ENCODE measurements at regions not wholly inside any gene's neighbourhood (a gene's known extent, or its start where the extent isn't known, plus 50 kb on each side); places are given as distances from the start of the nearest gene placed in this dataset.

- TF ChIP-seq, protein P1, sequence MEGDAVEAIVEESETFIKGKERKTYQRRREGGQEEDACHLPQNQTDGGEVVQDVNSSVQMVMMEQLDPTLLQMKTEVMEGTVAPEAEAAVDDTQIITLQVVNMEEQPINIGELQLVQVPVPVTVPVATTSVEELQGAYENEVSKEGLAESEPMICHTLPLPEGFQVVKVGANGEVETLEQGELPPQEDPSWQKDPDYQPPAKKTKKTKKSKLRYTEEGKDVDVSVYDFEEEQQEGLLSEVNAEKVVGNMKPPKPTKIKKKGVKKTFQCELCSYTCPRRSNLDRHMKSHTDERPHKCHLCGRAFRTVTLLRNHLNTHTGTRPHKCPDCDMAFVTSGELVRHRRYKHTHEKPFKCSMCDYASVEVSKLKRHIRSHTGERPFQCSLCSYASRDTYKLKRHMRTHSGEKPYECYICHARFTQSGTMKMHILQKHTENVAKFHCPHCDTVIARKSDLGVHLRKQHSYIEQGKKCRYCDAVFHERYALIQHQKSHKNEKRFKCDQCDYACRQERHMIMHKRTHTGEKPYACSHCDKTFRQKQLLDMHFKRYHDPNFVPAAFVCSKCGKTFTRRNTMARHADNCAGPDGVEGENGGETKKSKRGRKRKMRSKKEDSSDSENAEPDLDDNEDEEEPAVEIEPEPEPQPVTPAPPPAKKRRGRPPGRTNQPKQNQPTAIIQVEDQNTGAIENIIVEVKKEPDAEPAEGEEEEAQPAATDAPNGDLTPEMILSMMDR (IDR thresholded peaks at IDR 0.05), result no peak
- TF ChIP-seq POLR2A (IDR thresholded peaks at IDR 0.05), result no peak
- intact Hi-C loops (cut with DNase I; ENCODE audit: low total_unique reads), result no loop called here
- WGBS, 2 donors, result 88 to 92% methylated on average over 3 of the region's 3 CpGs
Observed at GRCh38 chr21:29396951-29397455, 98.3 kb downstream of the BACH1 start.

GRCh38 chr21:29403301-29403700 lies 104.6 kb downstream of the BACH1 start:
- TF ChIP-seq, protein P1 (IDR thresholded peaks at IDR 0.05), result no peak
- no peak for TF ChIP-seq POLR2A (IDR thresholded peaks at IDR 0.05)
- intact Hi-C loops (cut with DNase I; ENCODE audit: low total_unique reads), result no loop called here
- no peak for DNase-seq (ENCODE audit: low spot score in 2 of 2)
- H3K4me3 ChIP-seq (ENCODE audit: low read depth, poor library complexity, severe bottlenecking), result no peak overlapping the region

More at GRCh38 chr21:29396951-29397455, 98.3 kb downstream of the BACH1 start:
- no peak for DNase-seq (ENCODE audit: low spot score in 2 of 2)
- no peak overlapping the region for H3K4me3 ChIP-seq (ENCODE audit: low read depth, poor library complexity, severe bottlenecking)

GRCh38 chr21:29403922-29404538 lies 105.3 kb downstream of the BACH1 start:
- WGBS, 2 donors, result 70 to 76% methylated on average over 4 of the region's 4 CpGs
- intact Hi-C loops (cut with DNase I; ENCODE audit: low total_unique reads), result no loop called here
- H3K4me3 ChIP-seq (ENCODE audit: low read depth, poor library complexity, severe bottlenecking), result no peak overlapping the region
- no peak for DNase-seq (ENCODE audit: low spot score in 2 of 2)
- TF ChIP-seq, protein P1 (IDR thresholded peaks at IDR 0.05), result no peak
- no peak for TF ChIP-seq POLR2A (IDR thresholded peaks at IDR 0.05)

DNA sequence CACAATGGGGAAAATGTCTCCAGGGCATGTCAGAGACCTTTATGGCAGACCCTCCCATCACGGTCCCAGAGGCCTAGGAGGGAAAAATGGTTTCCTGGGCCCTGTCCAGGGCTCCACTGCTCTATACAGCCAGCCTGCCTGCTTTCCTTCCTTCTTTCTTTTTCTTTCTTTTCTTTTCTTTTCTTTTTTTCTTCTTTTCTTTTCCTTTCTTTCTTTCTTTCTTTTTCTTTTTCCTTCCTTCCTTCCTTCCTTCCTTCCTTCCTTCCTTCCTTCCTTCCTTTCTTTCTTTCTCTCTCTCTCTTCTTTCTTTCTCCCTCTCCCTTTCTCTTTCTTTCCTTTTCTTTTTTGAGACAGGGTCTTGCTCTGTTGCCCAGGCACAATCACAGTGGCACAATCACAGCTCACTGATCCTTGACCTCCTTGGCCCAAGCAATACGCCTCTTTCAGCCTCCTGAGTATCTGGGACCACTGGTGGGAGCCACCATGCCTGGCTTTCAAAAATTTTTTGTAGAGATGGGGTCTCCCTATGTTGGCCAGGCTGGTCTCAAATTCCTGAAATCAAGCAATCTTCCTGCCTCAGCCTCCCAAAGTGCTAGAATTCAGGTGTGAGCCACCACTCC lies 106.9 kb downstream of the BACH1 start:
- TF ChIP-seq POLR2A (IDR thresholded peaks at IDR 0.05), result no peak
- TF ChIP-seq, protein P1 (IDR thresholded peaks at IDR 0.05), result no peak
- intact Hi-C loops (cut with DNase I; ENCODE audit: low total_unique reads), result no loop called here
- no peak for DNase-seq (ENCODE audit: low spot score in 2 of 2)
- H3K4me3 ChIP-seq (ENCODE audit: low read depth, poor library complexity, severe bottlenecking), result no peak overlapping the region
- WGBS, 2 donors, result 84 to 94% methylated on average over 2 of the region's 2 CpGs

DNA sequence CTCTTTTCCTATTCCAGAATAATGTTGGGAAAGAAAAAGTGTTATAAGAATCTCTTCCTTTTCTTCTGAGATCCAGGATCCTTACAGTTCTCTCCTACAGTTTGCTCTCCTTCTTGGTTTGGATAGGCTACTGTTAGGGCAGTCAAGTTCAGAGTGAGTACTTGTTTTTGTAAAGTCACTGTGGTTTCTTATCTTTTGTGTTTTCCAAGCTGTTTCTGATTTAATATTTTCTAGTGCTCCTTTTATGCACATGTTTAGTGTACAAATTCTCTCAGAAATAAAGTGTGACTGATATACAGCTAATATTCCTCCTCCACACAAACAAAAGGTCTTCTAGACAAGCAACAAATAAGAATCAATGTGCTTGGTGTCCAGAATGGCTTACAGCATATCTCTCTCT lies 107.7 kb downstream of the BACH1 start:
- TF ChIP-seq, protein P1 (IDR thresholded peaks at IDR 0.05), result no peak
- TF ChIP-seq POLR2A (IDR thresholded peaks at IDR 0.05), result no peak
- intact Hi-C loops (cut with DNase I; ENCODE audit: low total_unique reads), result no loop called here
- no peak for DNase-seq (ENCODE audit: low spot score in 2 of 2)
- H3K4me3 ChIP-seq (ENCODE audit: low read depth, poor library complexity, severe bottlenecking), result no peak overlapping the region

Measured in lower leg skin (tissue), 4 donors.